ENCODE measurements at regions not wholly inside any gene's neighbourhood (a gene's known extent, or its start where the extent isn't known, plus 50 kb on each side); places are given as distances from the start of the nearest gene placed in this dataset.

DNA sequence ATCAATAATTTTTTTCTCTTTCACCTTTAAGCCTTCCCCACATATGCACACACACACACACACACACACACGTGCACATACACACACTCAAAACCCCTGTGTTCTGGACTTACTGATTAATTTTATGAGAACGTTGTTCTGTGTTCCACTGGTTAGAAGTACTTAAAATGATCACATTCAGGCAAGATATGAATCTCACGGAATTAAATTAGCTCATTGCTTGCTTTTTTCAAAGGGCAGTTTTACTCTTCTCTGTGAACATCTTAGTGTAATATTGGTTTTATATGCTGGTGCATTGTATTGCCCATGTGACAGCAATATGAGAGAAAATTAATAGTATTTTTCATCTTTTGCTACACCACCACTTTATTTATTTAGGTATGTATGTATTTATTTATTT is 377.3 kb upstream of the RBFOX1 start:
- TF ChIP-seq POLR2AphosphoS5 (IDR thresholded peaks at IDR 0.05; ENCODE audit: low read depth) (no peak), CREB1 (CRISPR knock-in tag; IDR thresholded peaks at IDR 0.05; ENCODE audit: low read depth) (no peak), STAT1 (IDR thresholded peaks at IDR 0.05; ENCODE audit: unreplicated experiment) (no peak), ZNF114 (CRISPR knock-in tag; IDR thresholded peaks at IDR 0.05) (no peak), ETS1 (IDR thresholded peaks at IDR 0.05) (no peak), JUNB (IDR thresholded peaks at IDR 0.05; ENCODE audit: unreplicated experiment) (no peak), CTCF (conservative IDR thresholded peaks at IDR 0.05; ENCODE audit: low read depth in 2 of 2) (no peak), EZH2phosphoT487 (IDR thresholded peaks at IDR 0.05; ENCODE audit: unreplicated experiment) (no peak), ZNF331 (CRISPR knock-in tag; IDR thresholded peaks at IDR 0.05; ENCODE audit: low read depth) (no peak), EZH2 (IDR thresholded peaks at IDR 0.05; ENCODE audit: low read depth, unreplicated experiment) (no peak), NANOG (IDR thresholded peaks at IDR 0.05; ENCODE audit: borderline replicate concordance) (no peak)
- TF ChIP-seq, protein P1, sequence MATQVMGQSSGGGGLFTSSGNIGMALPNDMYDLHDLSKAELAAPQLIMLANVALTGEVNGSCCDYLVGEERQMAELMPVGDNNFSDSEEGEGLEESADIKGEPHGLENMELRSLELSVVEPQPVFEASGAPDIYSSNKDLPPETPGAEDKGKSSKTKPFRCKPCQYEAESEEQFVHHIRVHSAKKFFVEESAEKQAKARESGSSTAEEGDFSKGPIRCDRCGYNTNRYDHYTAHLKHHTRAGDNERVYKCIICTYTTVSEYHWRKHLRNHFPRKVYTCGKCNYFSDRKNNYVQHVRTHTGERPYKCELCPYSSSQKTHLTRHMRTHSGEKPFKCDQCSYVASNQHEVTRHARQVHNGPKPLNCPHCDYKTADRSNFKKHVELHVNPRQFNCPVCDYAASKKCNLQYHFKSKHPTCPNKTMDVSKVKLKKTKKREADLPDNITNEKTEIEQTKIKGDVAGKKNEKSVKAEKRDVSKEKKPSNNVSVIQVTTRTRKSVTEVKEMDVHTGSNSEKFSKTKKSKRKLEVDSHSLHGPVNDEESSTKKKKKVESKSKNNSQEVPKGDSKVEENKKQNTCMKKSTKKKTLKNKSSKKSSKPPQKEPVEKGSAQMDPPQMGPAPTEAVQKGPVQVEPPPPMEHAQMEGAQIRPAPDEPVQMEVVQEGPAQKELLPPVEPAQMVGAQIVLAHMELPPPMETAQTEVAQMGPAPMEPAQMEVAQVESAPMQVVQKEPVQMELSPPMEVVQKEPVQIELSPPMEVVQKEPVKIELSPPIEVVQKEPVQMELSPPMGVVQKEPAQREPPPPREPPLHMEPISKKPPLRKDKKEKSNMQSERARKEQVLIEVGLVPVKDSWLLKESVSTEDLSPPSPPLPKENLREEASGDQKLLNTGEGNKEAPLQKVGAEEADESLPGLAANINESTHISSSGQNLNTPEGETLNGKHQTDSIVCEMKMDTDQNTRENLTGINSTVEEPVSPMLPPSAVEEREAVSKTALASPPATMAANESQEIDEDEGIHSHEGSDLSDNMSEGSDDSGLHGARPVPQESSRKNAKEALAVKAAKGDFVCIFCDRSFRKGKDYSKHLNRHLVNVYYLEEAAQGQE (IDR thresholded peaks at IDR 0.05; ENCODE audit: unreplicated experiment): no peak
- TF ChIP-seq, protein P2, sequence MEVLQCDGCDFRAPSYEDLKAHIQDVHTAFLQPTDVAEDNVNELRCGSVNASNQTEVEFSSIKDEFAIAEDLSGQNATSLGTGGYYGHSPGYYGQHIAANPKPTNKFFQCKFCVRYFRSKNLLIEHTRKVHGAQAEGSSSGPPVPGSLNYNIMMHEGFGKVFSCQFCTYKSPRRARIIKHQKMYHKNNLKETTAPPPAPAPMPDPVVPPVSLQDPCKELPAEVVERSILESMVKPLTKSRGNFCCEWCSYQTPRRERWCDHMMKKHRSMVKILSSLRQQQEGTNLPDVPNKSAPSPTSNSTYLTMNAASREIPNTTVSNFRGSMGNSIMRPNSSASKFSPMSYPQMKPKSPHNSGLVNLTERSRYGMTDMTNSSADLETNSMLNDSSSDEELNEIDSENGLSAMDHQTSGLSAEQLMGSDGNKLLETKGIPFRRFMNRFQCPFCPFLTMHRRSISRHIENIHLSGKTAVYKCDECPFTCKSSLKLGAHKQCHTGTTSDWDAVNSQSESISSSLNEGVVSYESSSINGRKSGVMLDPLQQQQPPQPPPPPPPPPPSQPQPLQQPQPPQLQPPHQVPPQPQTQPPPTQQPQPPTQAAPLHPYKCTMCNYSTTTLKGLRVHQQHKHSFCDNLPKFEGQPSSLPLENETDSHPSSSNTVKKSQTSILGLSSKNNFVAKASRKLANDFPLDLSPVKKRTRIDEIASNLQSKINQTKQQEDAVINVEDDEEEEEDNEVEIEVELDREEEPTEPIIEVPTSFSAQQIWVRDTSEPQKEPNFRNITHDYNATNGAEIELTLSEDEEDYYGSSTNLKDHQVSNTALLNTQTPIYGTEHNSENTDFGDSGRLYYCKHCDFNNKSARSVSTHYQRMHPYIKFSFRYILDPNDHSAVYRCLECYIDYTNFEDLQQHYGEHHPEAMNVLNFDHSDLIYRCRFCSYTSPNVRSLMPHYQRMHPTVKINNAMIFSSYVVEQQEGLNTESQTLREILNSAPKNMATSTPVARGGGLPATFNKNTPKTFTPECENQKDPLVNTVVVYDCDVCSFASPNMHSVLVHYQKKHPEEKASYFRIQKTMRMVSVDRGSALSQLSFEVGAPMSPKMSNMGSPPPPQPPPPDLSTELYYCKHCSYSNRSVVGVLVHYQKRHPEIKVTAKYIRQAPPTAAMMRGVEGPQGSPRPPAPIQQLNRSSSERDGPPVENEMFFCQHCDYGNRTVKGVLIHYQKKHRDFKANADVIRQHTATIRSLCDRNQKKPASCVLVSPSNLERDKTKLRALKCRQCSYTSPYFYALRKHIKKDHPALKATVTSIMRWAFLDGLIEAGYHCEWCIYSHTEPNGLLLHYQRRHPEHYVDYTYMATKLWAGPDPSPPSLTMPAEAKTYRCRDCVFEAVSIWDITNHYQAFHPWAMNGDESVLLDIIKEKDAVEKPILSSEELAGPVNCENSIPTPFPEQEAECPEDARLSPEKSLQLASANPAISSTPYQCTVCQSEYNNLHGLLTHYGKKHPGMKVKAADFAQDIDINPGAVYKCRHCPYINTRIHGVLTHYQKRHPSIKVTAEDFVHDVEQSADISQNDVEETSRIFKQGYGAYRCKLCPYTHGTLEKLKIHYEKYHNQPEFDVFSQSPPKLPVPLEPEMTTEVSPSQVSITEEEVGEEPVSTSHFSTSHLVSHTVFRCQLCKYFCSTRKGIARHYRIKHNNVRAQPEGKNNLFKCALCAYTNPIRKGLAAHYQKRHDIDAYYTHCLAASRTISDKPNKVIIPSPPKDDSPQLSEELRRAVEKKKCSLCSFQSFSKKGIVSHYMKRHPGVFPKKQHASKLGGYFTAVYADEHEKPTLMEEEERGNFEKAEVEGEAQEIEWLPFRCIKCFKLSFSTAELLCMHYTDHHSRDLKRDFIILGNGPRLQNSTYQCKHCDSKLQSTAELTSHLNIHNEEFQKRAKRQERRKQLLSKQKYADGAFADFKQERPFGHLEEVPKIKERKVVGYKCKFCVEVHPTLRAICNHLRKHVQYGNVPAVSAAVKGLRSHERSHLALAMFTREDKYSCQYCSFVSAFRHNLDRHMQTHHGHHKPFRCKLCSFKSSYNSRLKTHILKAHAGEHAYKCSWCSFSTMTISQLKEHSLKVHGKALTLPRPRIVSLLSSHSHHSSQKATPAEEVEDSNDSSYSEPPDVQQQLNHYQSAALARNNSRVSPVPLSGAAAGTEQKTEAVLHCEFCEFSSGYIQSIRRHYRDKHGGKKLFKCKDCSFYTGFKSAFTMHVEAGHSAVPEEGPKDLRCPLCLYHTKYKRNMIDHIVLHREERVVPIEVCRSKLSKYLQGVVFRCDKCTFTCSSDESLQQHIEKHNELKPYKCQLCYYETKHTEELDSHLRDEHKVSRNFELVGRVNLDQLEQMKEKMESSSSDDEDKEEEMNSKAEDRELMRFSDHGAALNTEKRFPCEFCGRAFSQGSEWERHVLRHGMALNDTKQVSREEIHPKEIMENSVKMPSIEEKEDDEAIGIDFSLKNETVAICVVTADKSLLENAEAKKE (CRISPR knock-in tag; IDR thresholded peaks at IDR 0.05): no peak
- Histone ChIP-seq H2AFZ (no peak overlapping the region), H3K27me3 (ENCODE audit: insufficient read depth) (no peaks in the 10 kb centered on the region), H3K4me3 (no peak overlapping the region), H4K20me1 (replicated peaks; ENCODE audit: insufficient read depth) (no peaks in the 10 kb centered on the region), H3K36me3 (ENCODE audit: insufficient read depth) (no peaks in the 10 kb centered on the region; the same call in 1 of the 2 replicates), H3K27ac (ENCODE audit: low read depth) (no peak overlapping the region), H3K79me2 (replicated peaks; ENCODE audit: insufficient read depth) (no peaks in the 10 kb centered on the region), H3F3A (replicated peaks; ENCODE audit: low read depth) (no peaks in the 10 kb centered on the region), H3K4me2 (no peak overlapping the region), H3K4me1 (ENCODE audit: insufficient read depth) (no peaks in the 10 kb centered on the region), H3K9me2 (ENCODE audit: insufficient read depth) (no peaks in the 10 kb centered on the region)
- Mint-ChIP-seq H3K4me3 (no peak overlapping the region), H3K27ac (no peak overlapping the region), H3K36me3 (ENCODE audit: low read depth) (peaks cover 9% of the 10 kb centered on the region; the same call in 2 of the 3 replicates), H3K4me1 (no peaks in the 10 kb centered on the region; the same call in 2 of the 3 replicates), H3K9me3 (peaks cover 84% of the 10 kb centered on the region), H3K27me3 (ENCODE audit: insufficient read depth, low read depth, poor library complexity) (peaks cover 3% of the 10 kb centered on the region)
- no peak for DNase-seq (ENCODE audit: low spot score)
- ATAC-seq: no peak
